Cardiac muscle cell (in vitro differentiated cells and primary cell): ENCODE measurements at regions not wholly inside any gene's neighbourhood (a gene's known extent, or its start where the extent isn't known, plus 50 kb on each side); places are given as distances from the start of the nearest gene placed in this dataset.
"Not testable (repeated sequence)": the region's sequence is repeated elsewhere in the genome, so short reads cannot be mapped to it uniquely, and the experiment has no call there.

Source experiments
- DNase-seq, 2 donors: peaks; one replicate each; pipeline versions ENCODE4 v3.0.0 to v3.0.0-alpha.2; 2010 to 2017; ENCODE audit warnings: low read depth in 1 of 2, low spot score in 1 of 2
- H3K27ac ChIP-seq: fragments of 200-600 bp; sonication (generic); 2 replicates; pipeline ENCODE4 v1.5.1; 2016
- H3K27me3 ChIP-seq: fragments of 200-600 bp; sonication (generic); 2 replicates; pipeline ENCODE4 v1.6.0; 2016; ENCODE audit warnings: control low read depth
- H3K36me3 ChIP-seq: fragments of 200-600 bp; sonication (generic); 2 replicates; pipeline ENCODE4 v1.5.1; 2016; ENCODE audit warnings: control low read depth
- H3K4me1 ChIP-seq: fragments of 200-600 bp; sonication (generic); 2 replicates; pipeline ENCODE4 v1.8.1; 2017; ENCODE audit warnings: low read depth, mild to moderate bottlenecking, mixed run types
- H3K4me3 ChIP-seq: fragments of 200-600 bp; sonication (generic); 2 replicates; pipeline ENCODE4 v1.5.1; 2016; ENCODE audit warnings: mild to moderate bottlenecking
- H3K9me3 ChIP-seq: fragments of 200-600 bp; sonication (generic); 2 replicates; pipeline ENCODE4 v1.5.1; 2017; ENCODE audit warnings: low read depth, mild to moderate bottlenecking, control low read depth
- TF ChIP-seq, protein P1 (sequence below): IDR thresholded peaks from 2 replicates; pipeline ENCODE4 v1.5.1; 2012; ENCODE audit warnings: low read depth, mild to moderate bottlenecking, low read length

DNA sequence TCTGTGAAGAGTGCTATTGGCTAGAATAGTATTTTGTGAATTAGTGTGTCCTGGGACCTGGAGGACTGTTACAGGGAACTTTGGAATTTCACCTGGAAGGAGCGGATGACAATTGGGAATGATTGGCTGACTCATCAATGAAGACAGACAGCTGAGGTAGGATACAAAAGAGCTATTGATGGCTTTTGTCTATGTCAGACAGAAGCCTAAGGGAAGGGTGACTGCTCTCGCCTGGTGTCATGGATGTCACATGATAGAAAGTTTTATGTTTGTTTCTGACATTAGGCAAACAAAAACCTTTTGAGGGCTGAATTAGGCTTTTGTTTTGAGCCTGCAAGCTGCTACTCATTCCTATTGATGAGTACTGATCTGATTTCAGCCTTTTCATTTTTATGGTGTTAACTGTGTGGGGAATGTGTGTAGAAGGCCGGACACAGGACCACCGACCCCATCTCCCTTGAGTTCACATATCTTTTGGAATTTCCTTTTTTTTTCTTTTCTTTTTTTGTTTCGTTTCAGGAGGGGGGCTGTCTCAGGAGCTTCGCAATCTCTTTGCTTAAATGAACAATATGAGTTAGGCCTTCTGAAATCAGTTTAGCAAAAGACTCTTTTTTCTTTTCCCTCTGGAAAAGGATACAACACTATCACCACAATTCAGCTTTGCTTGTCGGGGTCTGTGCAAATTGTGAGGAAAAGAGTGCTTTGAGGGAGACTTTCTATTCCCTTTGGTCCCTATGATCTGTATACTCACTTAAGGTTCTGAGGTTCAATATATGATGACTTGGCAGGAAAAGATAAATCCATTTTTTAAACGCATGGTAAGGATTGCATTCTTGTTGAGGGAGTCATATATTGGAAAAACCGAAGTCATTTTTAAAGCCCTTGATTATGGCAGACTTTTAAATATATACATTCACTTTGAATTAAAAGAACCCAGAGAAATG lies 207.9 kb upstream of the FIGN start:
- H3K4me3 ChIP-seq = no peak overlapping the region
- H3K27ac ChIP-seq = no peak overlapping the region
- H3K36me3 ChIP-seq = no peaks in the 10 kb centered on the region
- H3K27me3 ChIP-seq = no peaks in the 10 kb centered on the region
- no peaks in the 10 kb centered on the region for H3K9me3 ChIP-seq
- TF ChIP-seq, protein P1, sequence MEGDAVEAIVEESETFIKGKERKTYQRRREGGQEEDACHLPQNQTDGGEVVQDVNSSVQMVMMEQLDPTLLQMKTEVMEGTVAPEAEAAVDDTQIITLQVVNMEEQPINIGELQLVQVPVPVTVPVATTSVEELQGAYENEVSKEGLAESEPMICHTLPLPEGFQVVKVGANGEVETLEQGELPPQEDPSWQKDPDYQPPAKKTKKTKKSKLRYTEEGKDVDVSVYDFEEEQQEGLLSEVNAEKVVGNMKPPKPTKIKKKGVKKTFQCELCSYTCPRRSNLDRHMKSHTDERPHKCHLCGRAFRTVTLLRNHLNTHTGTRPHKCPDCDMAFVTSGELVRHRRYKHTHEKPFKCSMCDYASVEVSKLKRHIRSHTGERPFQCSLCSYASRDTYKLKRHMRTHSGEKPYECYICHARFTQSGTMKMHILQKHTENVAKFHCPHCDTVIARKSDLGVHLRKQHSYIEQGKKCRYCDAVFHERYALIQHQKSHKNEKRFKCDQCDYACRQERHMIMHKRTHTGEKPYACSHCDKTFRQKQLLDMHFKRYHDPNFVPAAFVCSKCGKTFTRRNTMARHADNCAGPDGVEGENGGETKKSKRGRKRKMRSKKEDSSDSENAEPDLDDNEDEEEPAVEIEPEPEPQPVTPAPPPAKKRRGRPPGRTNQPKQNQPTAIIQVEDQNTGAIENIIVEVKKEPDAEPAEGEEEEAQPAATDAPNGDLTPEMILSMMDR = no peak
- no peak for DNase-seq
- no peaks in the 10 kb centered on the region for H3K4me1 ChIP-seq

DNA sequence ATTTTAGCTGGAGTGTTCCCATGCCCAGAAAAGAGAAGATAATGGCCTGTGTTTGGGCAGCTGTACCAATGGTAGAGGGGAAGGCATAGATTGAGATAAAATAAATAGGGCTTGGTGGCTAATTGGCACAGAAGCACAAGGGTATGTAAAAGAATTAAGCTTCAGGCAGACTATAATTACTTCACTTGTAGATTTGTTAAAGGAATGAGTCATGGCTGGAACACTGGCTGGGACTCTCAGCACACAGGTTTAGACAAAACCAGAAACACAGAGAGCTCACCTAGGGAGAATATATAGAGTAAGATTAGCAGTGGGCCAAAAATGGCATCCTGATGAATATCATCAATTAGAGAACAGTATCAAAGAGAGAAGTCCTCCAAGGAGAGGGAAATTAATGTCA lies 198.3 kb upstream of the FIGN start:
- no peak for DNase-seq
- H3K9me3 ChIP-seq = no peaks in the 10 kb centered on the region
- H3K27me3 ChIP-seq = no peaks in the 10 kb centered on the region
- no peak overlapping the region for H3K4me3 ChIP-seq
- TF ChIP-seq, protein P1 = no peak
- no peak overlapping the region for H3K27ac ChIP-seq
- H3K36me3 ChIP-seq = no peaks in the 10 kb centered on the region
- no peaks in the 10 kb centered on the region for H3K4me1 ChIP-seq

DNA sequence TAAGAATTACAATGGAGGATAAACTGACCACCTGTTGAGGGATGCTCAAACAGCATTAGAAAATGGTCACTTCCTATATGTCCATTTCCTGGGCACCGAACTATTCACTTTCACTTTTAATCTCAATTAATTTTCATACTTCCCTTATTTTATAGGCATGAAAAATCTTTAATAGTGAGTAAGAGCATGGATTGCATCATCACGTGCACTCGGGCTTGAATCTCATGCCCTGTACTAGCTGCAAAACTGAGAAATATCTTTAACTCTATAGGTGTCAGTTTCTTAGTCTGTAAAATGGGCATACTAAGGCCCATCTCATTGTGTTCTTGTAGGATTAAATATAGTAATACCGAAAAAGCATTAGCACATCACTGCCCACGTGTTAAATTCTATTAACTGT lies 183.9 kb upstream of the FIGN start:
- no peaks in the 10 kb centered on the region for H3K9me3 ChIP-seq
- H3K36me3 ChIP-seq = no peaks in the 10 kb centered on the region
- no peaks in the 10 kb centered on the region for H3K27me3 ChIP-seq
- no peak overlapping the region for H3K27ac ChIP-seq
- TF ChIP-seq, protein P1 = no peak
- no peak overlapping the region for H3K4me3 ChIP-seq
- peak in 1 of 2 donors; percentile 6 for DNase-seq
- H3K4me1 ChIP-seq = no peaks in the 10 kb centered on the region

DNA sequence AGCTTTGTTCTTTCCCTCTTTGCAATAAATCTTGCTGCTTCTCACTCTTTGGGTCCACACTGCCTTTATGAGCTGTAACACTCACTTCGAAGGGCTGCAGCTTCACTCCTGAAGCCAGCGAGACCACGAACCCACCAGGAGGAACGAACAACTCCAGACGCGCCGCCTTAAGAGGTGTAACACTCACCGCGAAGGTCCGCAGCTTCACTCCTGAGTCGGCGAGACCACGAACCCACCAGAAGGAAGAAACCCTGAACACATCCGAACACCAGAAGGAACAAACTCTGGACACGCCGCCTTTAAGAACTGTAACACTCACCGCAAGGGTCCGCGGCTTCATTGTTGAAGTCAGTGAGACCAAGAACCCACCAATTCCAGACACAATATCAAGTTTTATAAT lies 178.7 kb upstream of the FIGN start:
- not testable (repeated sequence) for H3K9me3 ChIP-seq, H3K36me3 ChIP-seq, DNase-seq, H3K27me3 ChIP-seq, H3K4me3 ChIP-seq, H3K27ac ChIP-seq, H3K4me1 ChIP-seq

DNA sequence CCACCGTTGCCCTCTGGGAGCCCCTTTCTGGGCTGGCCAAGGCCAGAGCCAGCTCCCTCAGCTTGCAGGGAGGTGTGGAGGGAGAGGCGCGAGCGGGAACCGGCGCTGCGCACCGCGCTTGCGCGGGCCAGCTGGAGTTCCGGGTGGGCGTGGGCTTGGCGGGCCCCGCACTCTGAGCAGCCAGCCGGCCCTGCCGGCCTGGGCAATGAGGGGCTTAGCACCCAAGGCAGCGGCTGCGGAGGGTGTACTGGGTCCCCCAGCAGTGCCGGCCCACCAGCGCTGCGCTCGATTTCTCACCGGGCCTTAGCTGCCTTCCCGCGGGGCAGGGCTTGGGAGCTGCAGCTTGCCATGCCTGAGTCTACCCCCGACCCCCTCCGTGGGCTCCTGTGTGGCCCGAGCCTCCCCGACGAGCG lies 177.7 kb upstream of the FIGN start:
- not testable (repeated sequence) for H3K4me3 ChIP-seq

DNA sequence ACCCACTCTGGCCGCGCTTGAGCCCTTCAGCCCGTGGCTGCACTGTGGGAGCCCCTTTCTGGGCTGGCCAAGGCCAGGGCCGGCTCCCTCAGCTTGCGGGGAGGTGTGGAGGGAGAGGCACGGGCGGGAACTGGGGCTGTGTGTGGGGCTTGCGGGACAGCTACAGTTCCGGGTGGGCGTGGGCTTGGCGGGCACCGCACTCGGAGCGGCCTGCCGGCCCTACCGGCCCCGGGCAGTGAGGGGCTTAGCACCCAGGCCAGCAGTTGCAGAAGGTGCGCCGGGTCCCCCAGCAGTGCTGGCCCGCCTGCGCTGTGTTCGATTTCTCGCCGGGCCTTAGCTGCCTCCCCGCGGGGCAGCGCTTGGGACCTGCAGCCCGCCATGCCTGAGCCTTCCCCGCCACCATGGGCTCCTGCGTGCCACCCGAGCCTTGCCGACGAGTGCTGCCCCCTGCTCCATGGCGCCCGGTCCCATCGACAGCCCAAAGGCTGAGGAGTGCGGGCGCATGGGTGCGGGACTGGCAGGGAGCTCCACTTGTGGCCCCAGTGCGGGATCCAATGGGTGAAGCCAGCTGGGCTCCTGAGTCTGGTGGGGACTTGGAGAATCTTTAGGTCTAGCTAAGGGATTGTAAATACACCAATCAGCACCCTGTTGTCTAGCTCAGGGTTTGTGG lies 173.7 kb upstream of the FIGN start:
- Histone ChIP-seq H3K4me3 (no peak overlapping the region), H3K36me3 (no peaks in the 10 kb centered on the region), H3K9me3 (no peaks in the 10 kb centered on the region), H3K27me3 (no peaks in the 10 kb centered on the region), H3K4me1 (no peaks in the 10 kb centered on the region), H3K27ac (no peak overlapping the region)
- TF ChIP-seq, protein P1 = no peak
- no peak for DNase-seq

More for the DNA sequence above, 177.7 kb upstream of the FIGN start:
- peak in 1 of 2 donors; percentile 0 for DNase-seq
- H3K27me3 ChIP-seq, H3K9me3 ChIP-seq, H3K36me3 ChIP-seq, H3K4me1 ChIP-seq, H3K27ac ChIP-seq: not testable (repeated sequence)
